Cardiac septum (tissue), 1 donor: ENCODE measurements at regions not wholly inside any gene's neighbourhood (a gene's known extent, or its start where the extent isn't known, plus 50 kb on each side); places are given as distances from the start of the nearest gene placed in this dataset.

ENCODE experiments used
- DNase-seq: peaks from one replicate; pipeline ENCODE4 v3.0.0-alpha.2; 2020; ENCODE audit warnings: low spot score
- intact Hi-C: fragments of 100-400 bp; cut with DNase I; formaldehyde crosslinking; loops from one replicate; pipeline ENCODE4 v1.14.0; 2022
- donor health status: DM: no; HTN: no; CAD: no.

DNA sequence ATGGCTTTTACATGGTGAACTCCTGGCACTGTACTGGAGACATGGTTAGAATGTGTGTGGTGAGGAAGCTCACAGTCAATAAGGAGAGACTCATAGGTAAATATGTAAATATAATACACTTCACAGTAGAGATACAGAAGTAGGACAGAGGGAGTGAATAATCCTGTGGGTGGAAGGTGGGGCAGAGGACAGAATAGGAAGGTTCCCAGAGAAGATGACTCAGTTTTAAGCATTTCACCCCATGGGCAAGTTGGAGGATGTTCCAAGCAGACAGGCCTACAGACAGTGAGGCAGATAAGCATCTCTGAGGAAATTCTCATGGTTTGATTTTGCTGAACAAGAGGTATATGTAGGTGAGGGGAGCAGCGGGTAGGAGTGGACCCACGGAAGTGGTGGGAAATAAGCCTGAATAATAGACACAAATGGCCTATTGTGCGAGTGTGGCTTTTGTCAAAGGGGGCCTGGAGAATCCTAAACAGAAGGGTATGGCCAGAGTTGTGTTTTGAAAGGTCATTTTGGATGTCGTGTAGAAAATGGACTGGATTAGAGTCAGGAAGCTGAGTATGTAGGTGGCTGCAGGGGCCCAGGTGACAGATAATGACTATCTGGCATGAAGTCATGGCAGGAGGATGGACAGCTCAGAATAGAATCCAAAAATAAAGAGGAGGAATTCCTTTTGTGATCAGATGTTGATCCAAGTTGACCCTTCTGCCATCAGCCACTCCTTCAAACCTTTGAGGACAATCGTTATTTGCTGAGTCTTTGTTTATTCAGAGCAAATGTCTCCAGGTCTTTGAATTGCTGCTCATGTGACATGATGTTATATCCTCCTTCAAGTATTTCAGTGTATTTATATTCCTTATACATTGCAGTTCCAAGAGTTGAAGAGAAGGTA is 97.3 kb upstream of the THRB start:
- no peak for DNase-seq

DNA sequence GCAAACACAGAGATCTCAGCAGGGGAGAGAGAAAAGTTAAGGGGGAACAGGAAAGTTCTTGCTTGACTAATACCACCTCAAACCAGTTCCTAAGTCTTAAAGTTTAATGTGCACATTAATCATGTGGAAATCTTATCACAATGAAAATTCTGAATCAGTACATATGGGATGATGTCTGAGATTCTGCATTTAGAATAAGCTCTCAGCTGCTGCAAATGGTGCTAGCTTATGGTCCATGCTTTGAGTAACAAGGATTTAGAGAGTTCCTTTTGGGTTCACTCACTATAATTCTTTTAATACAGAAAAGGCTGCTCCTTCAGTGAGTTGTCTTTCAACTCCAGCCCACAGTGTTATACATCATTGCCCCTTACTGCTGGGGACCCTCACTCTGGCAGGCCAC is 99.5 kb upstream of the THRB start:
- intact Hi-C loops, result loop anchor here (5.0 kb wide), 1 partner anchor 332 kb away; no protein-coding TSS in a partner anchor
- no peak for DNase-seq

More for the DNA sequence above, 97.3 kb upstream of the THRB start:
- intact Hi-C loops, result loop anchor here (5.0 kb wide), 1 partner anchor 330 kb away; no protein-coding TSS in a partner anchor

DNA sequence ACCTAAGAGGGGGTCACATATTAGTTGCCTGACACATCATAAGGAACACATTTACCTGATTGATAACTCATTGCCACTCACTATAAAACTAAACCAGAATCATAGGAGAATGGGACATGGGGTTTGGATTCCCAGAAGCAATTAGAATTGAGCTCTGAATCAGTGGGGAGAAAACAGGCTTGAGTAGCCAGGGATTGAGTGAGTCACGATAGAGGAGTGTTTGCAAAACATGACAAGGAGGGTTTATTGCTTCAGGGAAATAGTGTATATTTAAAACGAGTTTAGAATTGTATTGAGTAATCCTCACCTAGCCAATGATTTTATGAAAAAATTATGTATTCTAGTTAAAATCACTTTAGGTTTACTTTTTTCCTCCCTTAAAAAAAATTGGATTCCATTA is 101.1 kb upstream of the THRB start:
- intact Hi-C loops, result no loop called here
- no peak for DNase-seq

DNA sequence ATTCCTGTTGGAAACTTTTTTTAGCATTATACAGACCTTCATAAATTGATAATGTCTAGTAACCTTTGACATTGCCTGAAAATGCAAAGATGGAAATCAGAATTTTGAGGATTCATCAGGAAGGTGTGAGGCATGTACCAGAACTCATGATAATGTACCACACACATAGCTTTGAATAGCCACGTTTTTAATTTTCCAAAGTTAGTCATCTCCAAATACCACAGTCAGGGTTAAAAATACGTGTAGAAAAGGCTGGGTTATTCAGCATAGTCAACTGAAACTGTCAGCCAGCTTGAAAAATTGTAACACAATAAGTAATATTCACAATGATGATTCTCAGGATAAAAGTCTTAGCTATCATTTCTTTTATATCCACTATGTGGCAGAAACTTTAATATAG is 102.0 kb upstream of the THRB start:
- no peak for DNase-seq
- intact Hi-C loops, result no loop called here

DNA sequence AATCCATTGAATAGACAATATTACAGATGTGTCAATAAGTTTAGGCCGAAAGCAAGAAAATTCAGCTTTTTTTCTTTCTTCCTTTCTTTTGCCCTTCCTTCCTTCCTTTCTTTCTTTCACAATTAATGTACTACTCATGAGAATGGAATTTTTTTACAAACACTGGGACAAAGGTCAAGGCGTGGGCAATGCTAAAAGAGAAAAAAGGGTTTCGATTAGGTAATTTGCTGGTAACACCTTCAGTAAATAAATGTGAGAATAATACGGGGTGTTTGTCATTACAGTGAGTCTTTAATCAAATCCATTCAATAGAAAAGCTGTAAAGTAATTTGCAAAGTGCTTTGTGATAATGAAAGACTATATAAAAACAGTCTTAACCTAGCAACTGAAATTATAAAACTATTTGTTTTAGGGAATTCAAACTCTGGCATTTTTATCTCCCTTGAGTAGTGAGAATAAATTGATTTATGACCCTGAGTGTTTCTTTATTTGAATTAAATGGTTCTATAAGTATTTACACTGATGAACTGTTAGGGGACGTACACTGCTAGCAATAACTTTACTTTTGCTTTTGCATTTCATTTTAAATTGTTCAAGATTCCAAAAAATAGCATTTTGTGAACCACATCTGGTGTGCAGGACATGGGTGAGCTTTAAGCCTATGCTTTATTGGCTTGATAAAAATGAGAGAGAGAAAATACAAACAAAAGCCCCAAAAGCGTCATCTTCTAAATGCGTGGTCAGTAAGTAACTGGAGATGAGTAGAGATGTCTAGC is 104.2 kb upstream of the THRB start:
- no peak for DNase-seq
- intact Hi-C loops, result no loop called here

DNA sequence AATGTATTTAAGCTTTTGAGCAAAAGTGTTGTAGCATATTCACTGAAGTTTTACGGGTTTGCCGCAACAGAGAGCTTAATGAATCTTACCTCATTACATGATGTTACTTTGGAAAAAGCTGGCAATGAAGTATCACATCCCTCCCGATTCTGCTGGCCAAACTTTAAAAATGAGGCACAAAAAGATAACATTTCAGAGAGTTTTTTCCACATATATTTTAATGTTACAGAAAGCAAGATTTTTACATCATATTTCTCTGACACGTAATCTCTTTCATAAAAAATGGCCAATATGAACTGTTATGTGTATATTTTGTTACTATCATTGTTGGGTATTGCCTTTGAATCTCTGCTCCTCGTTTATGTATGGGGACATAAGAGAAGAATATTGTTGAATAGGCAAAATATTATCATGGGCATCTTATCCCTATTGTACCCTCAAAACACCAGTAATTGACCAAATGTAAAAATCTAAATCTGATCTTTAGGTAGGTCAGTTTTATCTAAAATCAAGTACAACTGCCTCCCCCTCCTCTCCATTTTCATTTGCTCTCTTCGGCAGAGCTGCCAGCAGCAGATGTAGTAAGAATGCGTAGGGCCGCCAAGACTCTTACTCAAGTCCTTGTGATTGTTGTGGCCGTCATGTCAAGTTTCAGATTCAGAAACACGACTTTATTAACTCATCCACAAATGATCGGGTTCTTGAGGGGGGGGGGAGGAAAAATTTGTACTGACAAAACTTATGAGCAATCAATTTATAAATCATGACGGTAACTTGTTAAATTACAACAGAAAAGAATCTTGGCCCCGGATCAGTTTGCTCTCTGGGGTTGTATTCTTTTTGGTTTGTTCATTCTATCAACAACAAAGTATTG is 106.7 kb upstream of the THRB start:
- DNase-seq, result no peak
- intact Hi-C loops, result no loop called here

DNA sequence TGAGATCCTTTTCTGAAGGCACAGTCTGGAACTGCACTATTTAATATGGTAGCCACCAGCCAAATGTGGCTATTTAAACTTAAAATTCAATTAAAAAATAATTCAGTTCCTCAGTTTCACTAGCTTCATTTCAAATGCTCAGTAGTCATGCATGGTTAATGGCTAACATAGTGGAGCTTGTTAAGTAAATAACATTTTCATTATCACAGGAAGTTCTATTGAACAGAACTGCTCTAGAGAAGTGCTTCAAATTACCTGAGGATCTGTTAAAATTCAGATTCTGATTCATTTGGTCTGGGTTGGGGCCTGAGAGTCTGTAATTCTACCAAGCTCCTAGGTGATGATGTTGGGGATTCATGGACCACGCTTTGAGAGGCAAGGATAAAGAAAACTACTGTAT is 109.6 kb upstream of the THRB start:
- no peak for DNase-seq
- intact Hi-C loops, result no loop called here

DNA sequence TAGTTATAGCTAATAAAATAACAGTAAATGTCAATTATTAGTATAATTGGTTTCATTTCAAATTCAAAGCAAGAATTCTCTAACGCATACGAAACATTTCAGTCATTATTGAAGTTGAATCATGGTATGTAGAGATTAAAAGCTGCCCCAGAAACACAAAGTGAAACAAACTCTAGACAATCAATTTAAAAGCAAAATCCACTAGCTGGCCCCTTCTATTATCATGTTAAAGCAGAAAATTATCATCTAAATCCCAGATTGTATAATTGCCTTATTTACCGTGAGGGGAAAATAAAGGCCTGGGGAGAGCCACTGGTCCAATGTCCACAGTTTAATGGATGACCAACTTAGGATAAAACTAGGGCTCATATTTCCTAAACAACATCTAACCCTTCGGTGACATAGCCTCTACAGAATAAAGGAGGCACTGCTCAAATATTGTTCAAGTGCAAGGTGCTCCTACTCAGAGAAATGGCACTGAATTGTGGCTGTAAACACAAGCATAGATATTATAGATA is 110.9 kb upstream of the THRB start:
- DNase-seq, result no peak
- intact Hi-C loops, result no loop called here

DNA sequence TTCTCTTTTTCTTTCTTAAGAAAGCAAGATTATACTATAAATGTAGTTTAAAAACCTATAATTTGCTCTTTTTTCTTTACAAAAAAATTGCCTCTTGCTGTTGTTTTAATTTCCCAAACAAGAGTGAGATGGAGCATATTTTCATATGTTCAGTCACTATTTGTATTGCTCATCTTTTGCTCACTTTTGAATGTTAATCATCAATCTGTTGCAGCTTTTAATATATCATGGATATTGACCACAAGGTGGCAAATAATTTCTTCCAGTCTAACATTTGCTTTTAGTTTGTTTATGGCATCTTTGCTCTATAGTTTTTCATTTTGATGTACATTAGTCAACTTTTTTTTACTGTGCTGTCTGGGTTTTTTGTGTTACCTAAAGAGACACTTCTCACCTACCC is 112.6 kb upstream of the THRB start:
- no peak for DNase-seq
- intact Hi-C loops, result no loop called here

DNA sequence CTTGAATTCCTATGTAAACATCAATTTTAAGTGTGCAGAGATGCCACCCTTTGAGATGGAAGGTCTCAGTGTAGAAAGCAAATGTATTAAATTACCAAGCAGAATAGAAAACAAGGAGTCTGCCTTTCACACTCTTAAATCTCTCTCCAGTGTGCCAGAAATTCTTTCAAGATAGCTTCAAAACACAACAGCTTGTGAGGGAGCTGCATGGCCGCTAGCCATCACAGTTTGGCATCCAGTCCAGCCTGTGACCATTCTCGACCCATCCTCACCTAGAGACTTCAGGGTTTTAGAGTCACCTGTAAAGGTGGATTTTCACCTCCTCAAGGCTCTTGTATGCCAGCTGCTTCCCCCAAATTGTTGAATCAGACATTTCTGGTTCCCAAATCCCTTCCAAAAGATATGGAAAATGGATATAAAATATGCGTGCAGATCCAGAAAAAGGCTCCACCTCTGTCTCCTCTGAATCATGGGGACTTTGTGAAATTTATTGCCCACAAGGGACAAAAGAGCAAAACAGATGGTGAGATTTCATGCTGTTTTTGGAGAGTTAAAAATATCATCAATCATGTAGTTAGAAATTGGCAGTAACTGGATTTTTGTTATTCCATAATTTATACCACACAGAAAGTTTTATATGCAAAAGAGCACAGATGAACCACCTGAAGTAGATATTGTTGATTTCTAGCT is 114.2 kb upstream of the THRB start:
- DNase-seq, result no peak
- intact Hi-C loops, result no loop called here

DNA sequence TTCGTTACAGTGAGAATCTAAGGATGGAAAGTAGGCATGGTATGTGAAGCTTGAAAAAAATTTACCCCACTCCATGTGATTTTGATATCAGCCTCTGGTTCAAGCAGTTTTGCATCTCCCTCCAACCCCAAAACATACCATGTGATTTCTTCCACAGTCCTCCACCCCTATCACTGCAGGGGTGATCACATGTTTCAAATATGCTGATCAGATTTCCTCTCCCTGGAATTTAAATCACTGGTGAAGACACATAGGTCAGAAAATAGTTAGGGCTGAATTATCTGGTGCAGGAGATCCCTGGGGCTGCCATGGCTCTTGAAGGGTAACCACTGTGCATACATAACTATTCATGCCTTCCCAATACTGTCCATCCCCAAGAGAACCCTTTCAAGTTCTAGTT is 119.7 kb upstream of the THRB start:
- intact Hi-C loops, result no loop called here
- no peak for DNase-seq

DNA sequence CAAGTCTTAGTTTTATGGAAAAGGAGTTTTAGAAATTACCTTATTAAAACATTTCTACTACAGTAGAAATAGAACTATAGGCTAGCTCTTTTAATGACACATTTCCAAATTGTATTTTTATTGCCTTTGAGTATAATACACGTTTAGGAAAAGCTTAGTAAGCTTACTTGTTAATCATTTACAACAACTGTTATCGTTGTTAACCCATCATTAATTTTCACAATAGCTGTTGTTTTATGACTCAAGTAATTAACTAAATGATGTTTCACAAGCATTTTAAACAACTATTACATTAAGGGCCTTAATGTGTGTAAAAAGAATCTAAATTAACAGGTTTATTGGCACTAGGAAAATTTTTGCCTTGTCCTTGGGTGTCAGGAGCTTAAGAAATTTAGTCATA is 120.5 kb upstream of the THRB start:
- DNase-seq, result no peak
- intact Hi-C loops, result no loop called here

DNA sequence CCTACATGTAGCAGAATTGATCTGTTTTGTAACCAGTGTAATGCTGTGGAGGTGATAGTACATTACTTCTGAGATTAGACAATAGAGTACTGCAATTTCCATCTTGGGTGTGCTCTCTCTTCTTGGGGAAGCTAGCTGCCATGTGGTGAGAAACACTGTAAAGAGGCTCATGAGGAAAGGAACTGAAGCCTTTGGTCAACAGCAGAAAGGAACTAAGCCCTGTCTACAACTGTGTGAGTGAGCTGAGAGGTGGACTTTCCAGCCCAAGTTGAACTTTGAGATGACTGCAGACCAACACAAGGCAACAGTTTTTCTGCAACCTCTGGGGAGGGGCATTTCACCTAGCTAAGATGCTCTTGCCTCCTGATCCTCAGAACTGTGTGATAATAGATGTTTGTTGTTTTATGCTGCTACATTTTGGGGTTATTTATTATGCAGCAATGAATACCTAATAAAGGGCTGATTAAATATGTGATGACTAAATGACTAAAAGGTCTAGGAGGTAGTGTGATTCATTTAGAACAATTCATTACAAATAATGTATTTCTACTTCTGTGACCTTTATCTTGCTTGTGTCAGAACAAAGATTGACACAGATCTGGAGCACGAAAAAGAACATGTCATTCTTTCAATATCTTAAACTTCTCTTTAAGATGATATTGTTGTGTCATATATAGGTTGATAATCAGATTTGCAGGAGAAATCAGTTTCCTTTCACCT is 121.6 kb upstream of the THRB start:
- DNase-seq, result no peak
- intact Hi-C loops, result no loop called here

DNA sequence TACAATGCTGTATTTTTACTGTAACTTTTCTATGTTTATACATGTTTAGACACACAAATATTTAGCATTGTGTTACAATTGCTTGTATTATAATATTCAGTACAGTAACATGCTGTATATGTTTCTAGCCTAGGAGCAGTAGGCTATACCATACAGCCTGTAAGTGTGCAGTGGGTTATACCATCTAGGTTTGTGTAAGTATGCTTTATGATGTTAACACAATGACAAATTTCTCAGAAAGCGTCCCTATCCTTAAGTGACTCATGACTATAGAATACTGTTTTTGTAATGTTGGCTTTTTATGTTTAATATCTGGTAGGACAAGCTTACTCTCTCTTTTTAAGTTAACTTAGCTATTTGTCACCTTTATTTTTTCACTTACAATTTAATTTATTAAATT is 127.5 kb upstream of the THRB start:
- intact Hi-C loops, result no loop called here

DNA sequence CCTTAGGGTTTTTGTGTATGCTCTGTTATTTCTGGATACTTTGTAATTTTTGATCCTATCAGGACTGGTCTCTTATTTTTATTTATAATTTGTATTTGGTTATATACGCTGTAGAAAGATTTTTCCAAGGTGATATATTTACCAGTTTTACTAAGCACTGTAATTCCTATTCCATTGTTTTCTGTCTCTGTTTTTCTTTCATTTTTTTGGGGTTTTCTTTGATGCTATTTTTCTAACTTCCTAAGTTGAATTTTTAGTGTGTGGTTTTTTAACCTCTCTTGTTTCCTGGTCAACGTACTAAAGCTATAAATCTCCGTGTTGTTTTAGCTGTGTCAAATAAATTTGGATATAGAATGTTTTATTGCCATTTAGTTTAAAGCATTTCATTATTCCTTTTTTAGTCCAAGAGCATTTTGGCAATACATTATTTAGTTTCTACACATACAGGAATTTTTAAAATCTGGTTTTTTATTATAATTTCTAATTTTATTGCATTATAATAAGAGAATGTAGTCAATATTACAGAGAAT is 128.1 kb upstream of the THRB start:
- DNase-seq, result no peak
- intact Hi-C loops, result no loop called here

More for the DNA sequence above, 127.5 kb upstream of the THRB start:
- no peak for DNase-seq

DNA sequence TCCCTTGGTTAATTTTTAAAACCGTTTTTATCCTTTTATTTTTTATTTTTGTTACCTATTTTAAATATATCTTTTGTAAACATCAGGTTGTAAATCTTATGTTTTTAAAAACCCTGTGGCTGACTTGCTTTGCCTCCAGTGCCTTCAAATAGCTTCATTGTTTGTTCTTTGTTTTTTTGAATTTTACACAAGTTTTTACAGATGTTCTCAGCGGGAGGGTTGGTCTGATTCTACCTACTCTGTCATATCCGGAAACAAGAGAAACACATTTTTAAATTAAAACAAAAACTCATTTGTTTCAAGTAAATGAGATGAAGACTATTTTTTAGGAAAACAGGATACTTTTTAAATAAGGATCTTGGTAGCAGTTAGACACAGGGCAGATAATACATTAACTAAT is 129.0 kb upstream of the THRB start:
- no peak for DNase-seq
- intact Hi-C loops, result no loop called here

DNA sequence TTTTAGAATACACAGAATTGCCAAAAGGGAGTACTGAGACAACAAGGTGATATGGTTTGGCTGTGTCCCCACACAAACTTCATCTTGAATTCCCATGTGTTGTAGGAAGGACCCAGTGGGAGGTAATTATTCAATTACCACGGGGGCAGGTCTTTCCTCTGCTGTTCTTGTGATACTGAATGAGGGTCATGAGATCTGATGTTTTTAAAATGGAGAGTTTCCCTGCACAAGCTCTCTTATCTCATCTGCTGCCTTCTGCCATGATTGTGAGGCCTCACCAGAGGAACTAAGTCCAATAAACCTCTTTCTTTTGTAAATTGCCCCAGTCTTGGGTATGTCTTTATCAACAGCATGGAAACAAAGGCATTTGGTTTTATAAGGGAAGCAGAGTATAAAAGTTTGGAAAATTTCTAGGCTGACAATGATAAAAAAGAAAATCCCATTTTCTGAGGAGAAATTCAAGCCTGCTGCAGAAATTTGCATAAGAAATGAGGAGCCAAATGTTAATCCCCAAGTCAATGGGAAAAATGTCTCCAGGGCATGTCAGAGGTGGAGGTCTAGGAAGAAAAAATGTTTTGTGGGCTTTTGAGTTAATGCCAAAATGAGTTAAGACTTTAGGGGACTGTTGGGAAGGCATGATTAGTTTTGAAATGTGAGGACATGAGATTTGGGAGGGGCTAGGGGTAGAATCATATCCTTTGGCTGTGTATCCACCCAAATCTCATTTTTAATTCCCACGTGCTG is 130.5 kb upstream of the THRB start:
- intact Hi-C loops, result no loop called here

More for the DNA sequence above, 130.5 kb upstream of the THRB start:
- DNase-seq, result no peak
